ENCODE measurements at regions not wholly inside any gene's neighbourhood (a gene's known extent, or its start where the extent isn't known, plus 50 kb on each side); places are given as distances from the start of the nearest gene placed in this dataset.

GRCh38 chr2:22900674-22901073, 484.3 kb upstream of the KLHL29 start:
- no peaks in the 10 kb centered on the region for H3K36me3 ChIP-seq (ENCODE audit: control insufficient read depth, insufficient read depth, low read length)
- no peak overlapping the region for H3K27ac ChIP-seq
- no peak overlapping the region for H2AFZ ChIP-seq
- H3K79me2 ChIP-seq, result no peaks in the 10 kb centered on the region
- no peak overlapping the region for H3K4me3 ChIP-seq (ENCODE audit: low read depth, low read length)
- H3K9ac ChIP-seq, result no peak overlapping the region
- no peaks in the 10 kb centered on the region for H3K4me1 ChIP-seq
- no peak overlapping the region for H3K4me2 ChIP-seq (ENCODE audit: low read length)
- H3K9me3 ChIP-seq (ENCODE audit: control insufficient read depth, low read length), result no peaks in the 10 kb centered on the region
- no peak for TF ChIP-seq CTCF (IDR thresholded peaks at IDR 0.05)
- H3K27me3 ChIP-seq (ENCODE audit: control insufficient read depth, insufficient read depth, low read length), result no peaks in the 10 kb centered on the region

GRCh38 chr2:22901471-22902179, 483.4 kb upstream of the KLHL29 start:
- Histone ChIP-seq H3K9ac (no peak overlapping the region), H3K9me3 (ENCODE audit: control insufficient read depth, low read length) (no peaks in the 10 kb centered on the region), H3K27me3 (ENCODE audit: control insufficient read depth, insufficient read depth, low read length) (no peaks in the 10 kb centered on the region), H3K4me1 (no peaks in the 10 kb centered on the region), H2AFZ (no peak overlapping the region), H3K27ac (no peak overlapping the region), H3K79me2 (no peaks in the 10 kb centered on the region), H3K36me3 (ENCODE audit: control insufficient read depth, insufficient read depth, low read length) (no peaks in the 10 kb centered on the region), H3K4me3 (ENCODE audit: low read depth, low read length) (no peak overlapping the region), H3K4me2 (ENCODE audit: low read length) (no peak overlapping the region)
- TF ChIP-seq CTCF (IDR thresholded peaks at IDR 0.05), result no peak

GRCh38 chr2:22902180-22902550, 482.8 kb upstream of the KLHL29 start:
- H3K9ac ChIP-seq, result no peak overlapping the region
- H3K36me3 ChIP-seq (ENCODE audit: control insufficient read depth, insufficient read depth, low read length), result no peaks in the 10 kb centered on the region
- no peak overlapping the region for H3K27ac ChIP-seq
- H3K4me1 ChIP-seq, result no peaks in the 10 kb centered on the region
- no peaks in the 10 kb centered on the region for H3K9me3 ChIP-seq (ENCODE audit: control insufficient read depth, low read length)
- no peak overlapping the region for H2AFZ ChIP-seq
- no peak for TF ChIP-seq CTCF (IDR thresholded peaks at IDR 0.05)
- no peaks in the 10 kb centered on the region for H3K27me3 ChIP-seq (ENCODE audit: control insufficient read depth, insufficient read depth, low read length)
- H3K79me2 ChIP-seq, result no peaks in the 10 kb centered on the region
- no peak overlapping the region for H3K4me2 ChIP-seq (ENCODE audit: low read length)
- no peak overlapping the region for H3K4me3 ChIP-seq (ENCODE audit: low read depth, low read length)

- Histone ChIP-seq H3K27ac (no peak overlapping the region), H3K27me3 (ENCODE audit: control insufficient read depth, insufficient read depth, low read length) (no peaks in the 10 kb centered on the region), H3K9ac (no peak overlapping the region), H3K4me3 (ENCODE audit: low read depth, low read length) (no peak overlapping the region), H3K36me3 (ENCODE audit: control insufficient read depth, insufficient read depth, low read length) (no peaks in the 10 kb centered on the region), H2AFZ (no peak overlapping the region), H3K4me1 (no peaks in the 10 kb centered on the region), H3K9me3 (ENCODE audit: control insufficient read depth, low read length) (no peaks in the 10 kb centered on the region), H3K79me2 (no peaks in the 10 kb centered on the region), H3K4me2 (ENCODE audit: low read length) (no peak overlapping the region)
- TF ChIP-seq CTCF (IDR thresholded peaks at IDR 0.05), result no peak
Measured at GRCh38 chr2:22902662-22903165, 482.3 kb upstream of the KLHL29 start.

GRCh38 chr2:22903616-22904015, 481.4 kb upstream of the KLHL29 start:
- Histone ChIP-seq H3K9ac (no peak overlapping the region), H3K79me2 (no peaks in the 10 kb centered on the region), H3K9me3 (ENCODE audit: control insufficient read depth, low read length) (no peaks in the 10 kb centered on the region), H3K4me3 (ENCODE audit: low read depth, low read length) (no peak overlapping the region), H3K27ac (no peak overlapping the region), H3K27me3 (ENCODE audit: control insufficient read depth, insufficient read depth, low read length) (no peaks in the 10 kb centered on the region), H2AFZ (no peak overlapping the region), H3K4me2 (ENCODE audit: low read length) (no peak overlapping the region), H3K4me1 (no peaks in the 10 kb centered on the region), H3K36me3 (ENCODE audit: control insufficient read depth, insufficient read depth, low read length) (no peaks in the 10 kb centered on the region)
- no peak for TF ChIP-seq CTCF (IDR thresholded peaks at IDR 0.05)

Data from parathyroid adenoma (tissue), 2 donors.